ENCODE measurements at regions not wholly inside any gene's neighbourhood (a gene's known extent, or its start where the extent isn't known, plus 50 kb on each side); places are given as distances from the start of the nearest gene placed in this dataset.

GRCh38 chr5:107286447-107287098 is 384.2 kb downstream of the EFNA5 start:
- Histone ChIP-seq H3K27ac (ENCODE audit: low read depth in 1 of 2, low read length in 2 of 2) (no peak overlapping the region), H3K36me3 (ENCODE audit: control insufficient read depth in 4 of 4, insufficient read depth in 3 of 4, low read depth in 1 of 4, low read length in 3 of 4) (no peaks in the 10 kb centered on the region), H3K4me1 (ENCODE audit: control insufficient read depth in 4 of 4, insufficient read depth in 4 of 4, low read length in 3 of 4) (no peaks in the 10 kb centered on the region), H3K9me3 (ENCODE audit: control insufficient read depth in 4 of 4, low read length in 3 of 4) (no peaks in the 10 kb centered on the region), H3K9ac (ENCODE audit: low read depth in 1 of 2, low read length in 2 of 2) (no peak overlapping the region), H3K4me3 (ENCODE audit: low read depth in 1 of 3, low read length in 3 of 3) (no peak overlapping the region), H3K27me3 (ENCODE audit: control insufficient read depth in 4 of 4, insufficient read depth in 4 of 4, low read length in 3 of 4) (peaks cover 0 to 3% (median 0%) of the 10 kb centered on the region in 4 donors)
- DNase-seq (ENCODE audit: low spot score): no peak
- TF ChIP-seq GABPA (IDR thresholded peaks at IDR 0.05 in 1 of 2, conservative IDR thresholded peaks at IDR 0.05 in 1 of 2) (no peak), YY1 (IDR thresholded peaks at IDR 0.05) (no peak), ZBTB33 (IDR thresholded peaks at IDR 0.05) (no peak), JUND (IDR thresholded peaks at IDR 0.05) (no peak), FOXA1 (IDR thresholded peaks at IDR 0.05) (no peak), RXRA (IDR thresholded peaks at IDR 0.05) (no peak), HNF4A (conservative IDR thresholded peaks at IDR 0.05) (no peak), NR2F2 (IDR thresholded peaks at IDR 0.05) (no peak), HNF4G (IDR thresholded peaks at IDR 0.05) (no peak), RAD21 (IDR thresholded peaks at IDR 0.05) (no peak), ATF3 (IDR thresholded peaks at IDR 0.05) (no peak), SP1 (IDR thresholded peaks at IDR 0.05) (no peak), FOXA2 (IDR thresholded peaks at IDR 0.05) (no peak), TAF1 (conservative IDR thresholded peaks at IDR 0.05) (no peak)
- TF ChIP-seq, protein P1, sequence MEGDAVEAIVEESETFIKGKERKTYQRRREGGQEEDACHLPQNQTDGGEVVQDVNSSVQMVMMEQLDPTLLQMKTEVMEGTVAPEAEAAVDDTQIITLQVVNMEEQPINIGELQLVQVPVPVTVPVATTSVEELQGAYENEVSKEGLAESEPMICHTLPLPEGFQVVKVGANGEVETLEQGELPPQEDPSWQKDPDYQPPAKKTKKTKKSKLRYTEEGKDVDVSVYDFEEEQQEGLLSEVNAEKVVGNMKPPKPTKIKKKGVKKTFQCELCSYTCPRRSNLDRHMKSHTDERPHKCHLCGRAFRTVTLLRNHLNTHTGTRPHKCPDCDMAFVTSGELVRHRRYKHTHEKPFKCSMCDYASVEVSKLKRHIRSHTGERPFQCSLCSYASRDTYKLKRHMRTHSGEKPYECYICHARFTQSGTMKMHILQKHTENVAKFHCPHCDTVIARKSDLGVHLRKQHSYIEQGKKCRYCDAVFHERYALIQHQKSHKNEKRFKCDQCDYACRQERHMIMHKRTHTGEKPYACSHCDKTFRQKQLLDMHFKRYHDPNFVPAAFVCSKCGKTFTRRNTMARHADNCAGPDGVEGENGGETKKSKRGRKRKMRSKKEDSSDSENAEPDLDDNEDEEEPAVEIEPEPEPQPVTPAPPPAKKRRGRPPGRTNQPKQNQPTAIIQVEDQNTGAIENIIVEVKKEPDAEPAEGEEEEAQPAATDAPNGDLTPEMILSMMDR (IDR thresholded peaks at IDR 0.05; ENCODE audit: low read depth, low read length, missing input control): no peak
- 82% methylated on average over 7 of the region's 7 CpGs for WGBS

GRCh38 chr5:107285772-107286171 is 385.0 kb downstream of the EFNA5 start:
- H3K27me3 ChIP-seq (ENCODE audit: control insufficient read depth in 4 of 4, insufficient read depth in 4 of 4, low read length in 3 of 4): peaks cover 0 to 3% (median 0%) of the 10 kb centered on the region in 4 donors
- no peaks in the 10 kb centered on the region for H3K4me1 ChIP-seq (ENCODE audit: control insufficient read depth in 4 of 4, insufficient read depth in 4 of 4, low read length in 3 of 4)
- WGBS: 86% methylated on average over 6 of the region's 6 CpGs
- no peak overlapping the region for H3K4me3 ChIP-seq (ENCODE audit: low read depth in 1 of 3, low read length in 3 of 3)
- no peaks in the 10 kb centered on the region for H3K9me3 ChIP-seq (ENCODE audit: control insufficient read depth in 4 of 4, low read length in 3 of 4)
- H3K9ac ChIP-seq (ENCODE audit: low read depth in 1 of 2, low read length in 2 of 2): no peak overlapping the region
- H3K36me3 ChIP-seq (ENCODE audit: control insufficient read depth in 4 of 4, insufficient read depth in 3 of 4, low read depth in 1 of 4, low read length in 3 of 4): no peaks in the 10 kb centered on the region
- no peak for DNase-seq (ENCODE audit: low spot score)
- no peak overlapping the region for H3K27ac ChIP-seq (ENCODE audit: low read depth in 1 of 2, low read length in 2 of 2)
- no peak for TF ChIP-seq SP1 (IDR thresholded peaks at IDR 0.05)
- no peak for TF ChIP-seq JUND (IDR thresholded peaks at IDR 0.05)
- TF ChIP-seq ATF3 (IDR thresholded peaks at IDR 0.05): no peak
- no peak for TF ChIP-seq GABPA (IDR thresholded peaks at IDR 0.05 in 1 of 2, conservative IDR thresholded peaks at IDR 0.05 in 1 of 2)

All from liver (tissue), 8 donors.